ENCODE measurements at regions not wholly inside any gene's neighbourhood (a gene's known extent, or its start where the extent isn't known, plus 50 kb on each side); places are given as distances from the start of the nearest gene placed in this dataset.

- H3K9me3 ChIP-seq (ENCODE audit: control insufficient read depth in 3 of 3, low read length in 3 of 3): no peaks in the 10 kb centered on the region
- H3K4me1 ChIP-seq (ENCODE audit: control insufficient read depth in 3 of 3, insufficient read depth in 3 of 3, low read length in 3 of 3): no peaks in the 10 kb centered on the region
- no peak overlapping the region for H3K9ac ChIP-seq (ENCODE audit: low read depth in 1 of 3, low read length in 3 of 3)
- H3K36me3 ChIP-seq (ENCODE audit: control insufficient read depth in 3 of 3, insufficient read depth in 3 of 3, low read length in 3 of 3): no peaks in the 10 kb centered on the region
- no peaks in the 10 kb centered on the region for H3K27me3 ChIP-seq (ENCODE audit: control insufficient read depth in 3 of 3, insufficient read depth in 3 of 3, low read length in 3 of 3)
- no peak overlapping the region for H3K4me3 ChIP-seq (ENCODE audit: low read length in 3 of 3)
- H3K27ac ChIP-seq (ENCODE audit: low read depth, low read length): no peak overlapping the region
Observed at GRCh38 chr5:168039039-168039438, 252.4 kb upstream of the WWC1 start.

- H3K27me3 ChIP-seq (ENCODE audit: control insufficient read depth in 3 of 3, insufficient read depth in 3 of 3, low read length in 3 of 3): no peaks in the 10 kb centered on the region
- no peak overlapping the region for H3K27ac ChIP-seq (ENCODE audit: low read depth, low read length)
- no peaks in the 10 kb centered on the region for H3K36me3 ChIP-seq (ENCODE audit: control insufficient read depth in 3 of 3, insufficient read depth in 3 of 3, low read length in 3 of 3)
Observed at GRCh38 chr5:168039566-168040248, 251.7 kb upstream of the WWC1 start.

GRCh38 chr5:168041583-168041982, 249.9 kb upstream of the WWC1 start:
- Histone ChIP-seq H3K4me3 (ENCODE audit: low read length in 3 of 3) (no peak overlapping the region), H3K27ac (ENCODE audit: low read depth, low read length) (no peak overlapping the region), H3K4me1 (ENCODE audit: control insufficient read depth in 3 of 3, insufficient read depth in 3 of 3, low read length in 3 of 3) (no peaks in the 10 kb centered on the region), H3K9ac (ENCODE audit: low read depth in 1 of 3, low read length in 3 of 3) (no peak overlapping the region), H3K36me3 (ENCODE audit: control insufficient read depth in 3 of 3, insufficient read depth in 3 of 3, low read length in 3 of 3) (no peaks in the 10 kb centered on the region), H3K9me3 (ENCODE audit: control insufficient read depth in 3 of 3, low read length in 3 of 3) (no peaks in the 10 kb centered on the region), H3K27me3 (ENCODE audit: control insufficient read depth in 3 of 3, insufficient read depth in 3 of 3, low read length in 3 of 3) (no peaks in the 10 kb centered on the region)

More at GRCh38 chr5:168039566-168040248, 251.7 kb upstream of the WWC1 start:
- Histone ChIP-seq H3K9ac (ENCODE audit: low read depth in 1 of 3, low read length in 3 of 3) (no peak overlapping the region), H3K9me3 (ENCODE audit: control insufficient read depth in 3 of 3, low read length in 3 of 3) (no peaks in the 10 kb centered on the region), H3K4me1 (ENCODE audit: control insufficient read depth in 3 of 3, insufficient read depth in 3 of 3, low read length in 3 of 3) (no peaks in the 10 kb centered on the region), H3K4me3 (ENCODE audit: low read length in 3 of 3) (no peak overlapping the region)

- Histone ChIP-seq H3K36me3 (ENCODE audit: control insufficient read depth in 3 of 3, insufficient read depth in 3 of 3, low read length in 3 of 3) (no peaks in the 10 kb centered on the region), H3K27ac (ENCODE audit: low read depth, low read length) (no peak overlapping the region), H3K27me3 (ENCODE audit: control insufficient read depth in 3 of 3, insufficient read depth in 3 of 3, low read length in 3 of 3) (no peaks in the 10 kb centered on the region), H3K4me3 (ENCODE audit: low read length in 3 of 3) (no peak overlapping the region), H3K9me3 (ENCODE audit: control insufficient read depth in 3 of 3, low read length in 3 of 3) (no peaks in the 10 kb centered on the region), H3K4me1 (ENCODE audit: control insufficient read depth in 3 of 3, insufficient read depth in 3 of 3, low read length in 3 of 3) (no peaks in the 10 kb centered on the region), H3K9ac (ENCODE audit: low read depth in 1 of 3, low read length in 3 of 3) (no peak overlapping the region)
Observed at GRCh38 chr5:168042284-168043068, 249.0 kb upstream of the WWC1 start.

- Histone ChIP-seq H3K27ac (ENCODE audit: low read depth, low read length) (no peak overlapping the region), H3K4me1 (ENCODE audit: control insufficient read depth in 3 of 3, insufficient read depth in 3 of 3, low read length in 3 of 3) (no peaks in the 10 kb centered on the region), H3K36me3 (ENCODE audit: control insufficient read depth in 3 of 3, insufficient read depth in 3 of 3, low read length in 3 of 3) (no peaks in the 10 kb centered on the region), H3K9me3 (ENCODE audit: control insufficient read depth in 3 of 3, low read length in 3 of 3) (no peaks in the 10 kb centered on the region), H3K9ac (ENCODE audit: low read depth in 1 of 3, low read length in 3 of 3) (no peak overlapping the region), H3K27me3 (ENCODE audit: control insufficient read depth in 3 of 3, insufficient read depth in 3 of 3, low read length in 3 of 3) (peaks cover 0 to 2% (median 0%) of the 10 kb centered on the region in 3 donors), H3K4me3 (ENCODE audit: low read length in 3 of 3) (no peak overlapping the region)
Observed at GRCh38 chr5:168046163-168046562, 245.3 kb upstream of the WWC1 start.

GRCh38 chr5:168047043-168047668, 244.3 kb upstream of the WWC1 start:
- H3K27ac ChIP-seq (ENCODE audit: low read depth, low read length): no peak overlapping the region
- H3K9me3 ChIP-seq (ENCODE audit: control insufficient read depth in 3 of 3, low read length in 3 of 3): no peaks in the 10 kb centered on the region
- H3K4me1 ChIP-seq (ENCODE audit: control insufficient read depth in 3 of 3, insufficient read depth in 3 of 3, low read length in 3 of 3): no peaks in the 10 kb centered on the region
- H3K9ac ChIP-seq (ENCODE audit: low read depth in 1 of 3, low read length in 3 of 3): no peak overlapping the region
- no peak overlapping the region for H3K4me3 ChIP-seq (ENCODE audit: low read length in 3 of 3)
- no peaks in the 10 kb centered on the region for H3K36me3 ChIP-seq (ENCODE audit: control insufficient read depth in 3 of 3, insufficient read depth in 3 of 3, low read length in 3 of 3)
- peaks cover 0 to 2% (median 0%) of the 10 kb centered on the region in 3 donors for H3K27me3 ChIP-seq (ENCODE audit: control insufficient read depth in 3 of 3, insufficient read depth in 3 of 3, low read length in 3 of 3)

- Histone ChIP-seq H3K9me3 (ENCODE audit: control insufficient read depth in 3 of 3, low read length in 3 of 3) (no peaks in the 10 kb centered on the region), H3K9ac (ENCODE audit: low read depth in 1 of 3, low read length in 3 of 3) (no peak overlapping the region), H3K4me3 (ENCODE audit: low read length in 3 of 3) (no peak overlapping the region), H3K27ac (ENCODE audit: low read depth, low read length) (no peak overlapping the region), H3K36me3 (ENCODE audit: control insufficient read depth in 3 of 3, insufficient read depth in 3 of 3, low read length in 3 of 3) (no peaks in the 10 kb centered on the region), H3K4me1 (ENCODE audit: control insufficient read depth in 3 of 3, insufficient read depth in 3 of 3, low read length in 3 of 3) (no peaks in the 10 kb centered on the region), H3K27me3 (ENCODE audit: control insufficient read depth in 3 of 3, insufficient read depth in 3 of 3, low read length in 3 of 3) (peaks cover 0 to 2% (median 0%) of the 10 kb centered on the region in 3 donors)
Observed at GRCh38 chr5:168047669-168048111, 243.8 kb upstream of the WWC1 start.

- Histone ChIP-seq H3K4me1 (ENCODE audit: control insufficient read depth in 3 of 3, insufficient read depth in 3 of 3, low read length in 3 of 3) (no peaks in the 10 kb centered on the region), H3K9me3 (ENCODE audit: control insufficient read depth in 3 of 3, low read length in 3 of 3) (no peaks in the 10 kb centered on the region), H3K4me3 (ENCODE audit: low read length in 3 of 3) (no peak overlapping the region), H3K9ac (ENCODE audit: low read depth in 1 of 3, low read length in 3 of 3) (no peak overlapping the region), H3K27ac (ENCODE audit: low read depth, low read length) (no peak overlapping the region), H3K27me3 (ENCODE audit: control insufficient read depth in 3 of 3, insufficient read depth in 3 of 3, low read length in 3 of 3) (peaks cover 0 to 2% (median 0%) of the 10 kb centered on the region in 3 donors), H3K36me3 (ENCODE audit: control insufficient read depth in 3 of 3, insufficient read depth in 3 of 3, low read length in 3 of 3) (no peaks in the 10 kb centered on the region)
Observed at GRCh38 chr5:168048486-168048885, 243.0 kb upstream of the WWC1 start.

GRCh38 chr5:168052686-168053085, 238.8 kb upstream of the WWC1 start:
- no peak overlapping the region for H3K27ac ChIP-seq (ENCODE audit: low read depth, low read length)
- H3K9me3 ChIP-seq (ENCODE audit: control insufficient read depth in 3 of 3, low read length in 3 of 3): no peaks in the 10 kb centered on the region

GRCh38 chr5:168054091-168054490, 237.4 kb upstream of the WWC1 start:
- Histone ChIP-seq H3K4me3 (ENCODE audit: low read length in 3 of 3) (no peak overlapping the region), H3K27me3 (ENCODE audit: control insufficient read depth in 3 of 3, insufficient read depth in 3 of 3, low read length in 3 of 3) (peaks cover 0 to 2% (median 0%) of the 10 kb centered on the region in 3 donors), H3K9ac (ENCODE audit: low read depth in 1 of 3, low read length in 3 of 3) (no peak overlapping the region), H3K9me3 (ENCODE audit: control insufficient read depth in 3 of 3, low read length in 3 of 3) (no peaks in the 10 kb centered on the region), H3K4me1 (ENCODE audit: control insufficient read depth in 3 of 3, insufficient read depth in 3 of 3, low read length in 3 of 3) (no peaks in the 10 kb centered on the region), H3K27ac (ENCODE audit: low read depth, low read length) (no peak overlapping the region), H3K36me3 (ENCODE audit: control insufficient read depth in 3 of 3, insufficient read depth in 3 of 3, low read length in 3 of 3) (no peaks in the 10 kb centered on the region)

More at GRCh38 chr5:168052686-168053085, 238.8 kb upstream of the WWC1 start:
- Histone ChIP-seq H3K27me3 (ENCODE audit: control insufficient read depth in 3 of 3, insufficient read depth in 3 of 3, low read length in 3 of 3) (peaks cover 0 to 2% (median 0%) of the 10 kb centered on the region in 3 donors), H3K4me1 (ENCODE audit: control insufficient read depth in 3 of 3, insufficient read depth in 3 of 3, low read length in 3 of 3) (no peaks in the 10 kb centered on the region), H3K9ac (ENCODE audit: low read depth in 1 of 3, low read length in 3 of 3) (no peak overlapping the region), H3K4me3 (ENCODE audit: low read length in 3 of 3) (no peak overlapping the region), H3K36me3 (ENCODE audit: control insufficient read depth in 3 of 3, insufficient read depth in 3 of 3, low read length in 3 of 3) (no peaks in the 10 kb centered on the region)

Data from skeletal muscle tissue (tissue), 3 donors.